OCI-LY7 (cell line): ENCODE measurements at regions not wholly inside any gene's neighbourhood (a gene's known extent, or its start where the extent isn't known, plus 50 kb on each side); places are given as distances from the start of the nearest gene placed in this dataset.

ENCODE experiments used
- BruUV-seq: library from RNA; stranded (reverse); fragments of 400-500 nt; replicated peaks from 2 replicates; lab custom pipeline; 2021; lab: Mats Ljungman, UMichigan
- CTCF ChIA-PET: fragments of 300-600 bp; sonication (Branson Sonifier 250); formaldehyde crosslinking; loops from one replicate; lab custom pipeline; 2022; ENCODE audit warnings: antibody characterized with exemption; ENCODE audit not compliant: unreplicated experiment; lab: Charles Lee
- POLR2A ChIA-PET: fragments of 300-600 bp; sonication (Branson Sonifier 250); formaldehyde crosslinking; loops from one replicate; lab custom pipeline; 2022; ENCODE audit warnings: antibody characterized with exemption; lab: Charles Lee
- DNase-seq: peaks from one replicate; pipeline ENCODE4 v3.0.0-alpha.2; 2015; ENCODE audit warnings: low spot score
- H2AFZ ChIP-seq: fragments of 200-600 bp; sonication (generic), shearing (Covaris generic); 2 replicates; pipeline ENCODE4 v1.6.1; 2014; ENCODE audit warnings: mild to moderate bottlenecking, antibody characterized with exemption, low read length, moderate library complexity
- H3K27ac ChIP-seq: fragments of 200-600 bp; sonication (generic); 2 replicates; pipeline ENCODE4 v1.5.1; 2014; ENCODE audit warnings: mixed run types, low read depth, mild to moderate bottlenecking, moderate library complexity, low read length, inconsistent platforms; ENCODE audit not compliant: poor library complexity, severe bottlenecking
- H3K36me3 ChIP-seq: fragments of 200-600 bp; sonication (generic); 2 replicates; pipeline ENCODE4 v1.6.1; 2014; ENCODE audit warnings: mild to moderate bottlenecking, antibody characterized with exemption, low read length, moderate library complexity, mixed read lengths; ENCODE audit not compliant: insufficient read depth
- H3K4me1 ChIP-seq: fragments of 200-600 bp; sonication (generic); 2 replicates; pipeline ENCODE4 v1.5.1; 2014; ENCODE audit warnings: mild to moderate bottlenecking, low read length; ENCODE audit not compliant: insufficient read depth, poor library complexity, severe bottlenecking
- H3K4me2 ChIP-seq: fragments of 200-600 bp; sonication (generic); 2 replicates; pipeline ENCODE4 v1.6.1; 2014; ENCODE audit warnings: mild to moderate bottlenecking, low read length
- H3K4me3 ChIP-seq: fragments of 200-600 bp; sonication (generic); 2 replicates; pipeline ENCODE4 v1.5.1; 2014; ENCODE audit warnings: mild to moderate bottlenecking, low read depth, low read length; ENCODE audit not compliant: poor library complexity, severe bottlenecking
- H3K79me2 ChIP-seq: fragments of 200-600 bp; sonication (generic); 2 replicates; pipeline ENCODE4 v1.6.1; 2016; ENCODE audit warnings: low read depth, mild to moderate bottlenecking, low read length, moderate library complexity, mixed read lengths; ENCODE audit not compliant: insufficient read depth
- H3K9me2 ChIP-seq: fragments of 200-600 bp; sonication (generic); 2 replicates; pipeline ENCODE4 v1.6.1; 2016; ENCODE audit warnings: mild to moderate bottlenecking, low read length, mixed read lengths; ENCODE audit not compliant: insufficient read depth
- H3K9me3 ChIP-seq: fragments of 200-600 bp; sonication (generic); 2 replicates; pipeline ENCODE4 v1.6.1; 2014; ENCODE audit warnings: mild to moderate bottlenecking, mixed run types, low read length, mixed read lengths
- H4K20me1 ChIP-seq: fragments of 200-600 bp; sonication (generic); 2 replicates; pipeline ENCODE4 v1.6.1; 2014; ENCODE audit warnings: mild to moderate bottlenecking, antibody characterized with exemption, low read length, moderate library complexity, mixed read lengths; ENCODE audit not compliant: insufficient read depth
- CTCF ChIP-seq: fragments of 200-600 bp; sonication (generic); conservative IDR thresholded peaks from 2 replicates; pipeline ENCODE4 v1.5.1; 2014; ENCODE audit warnings: mild to moderate bottlenecking, antibody characterized with exemption, low read length, moderate library complexity, mixed read lengths
- EZH2phosphoT487 ChIP-seq: fragments of 200-600 bp; sonication (generic); IDR thresholded peaks from 2 replicates; pipeline ENCODE4 v1.6.1; 2018; ENCODE audit warnings: low read depth, borderline replicate concordance, mild to moderate bottlenecking, mixed run types, antibody characterized with exemption, low read length, moderate library complexity, mixed read lengths
- intact Hi-C: fragments of 100-400 bp; cut with micrococcal nuclease; formaldehyde crosslinking; loops from one replicate; pipeline ENCODE4 v1.10.0; 2022; ENCODE audit not compliant: unreplicated experiment

GRCh38 chr2:237170020-237170419, 84.3 kb downstream of the COPS8 start:
- Histone ChIP-seq H3K4me3 (no peak overlapping the region), H3K9me3 (peaks cover 8% of the 10 kb centered on the region; the same call in 1 of the 2 replicates), H3K36me3 (no peaks in the 10 kb centered on the region), H3K4me2 (no peak overlapping the region), H3K4me1 (no peaks in the 10 kb centered on the region), H2AFZ (no peak overlapping the region), H3K9me2 (no peaks in the 10 kb centered on the region), H3K79me2 (no peaks in the 10 kb centered on the region), H4K20me1 (no peaks in the 10 kb centered on the region), H3K27ac (no peak overlapping the region)
- TF ChIP-seq EZH2phosphoT487 (no peak), CTCF (no peak)
- DNase-seq: no peak
- intact Hi-C loops: no loop called here
- CTCF ChIA-PET: no interaction called here
- POLR2A ChIA-PET: interaction anchor here (0.6 kb wide), 1 partner anchor 8 kb away, joined by 4 read pairs; no protein-coding TSS in a partner anchor
- BruUV-seq: no TSS peak

- TF ChIP-seq EZH2phosphoT487 (no peak), CTCF (no peak)
- Histone ChIP-seq H4K20me1 (no peaks in the 10 kb centered on the region), H3K9me3 (peaks cover 8% of the 10 kb centered on the region; the same call in 1 of the 2 replicates), H3K4me1 (no peaks in the 10 kb centered on the region), H3K4me2 (no peak overlapping the region), H3K79me2 (no peaks in the 10 kb centered on the region), H3K9me2 (no peaks in the 10 kb centered on the region), H3K36me3 (no peaks in the 10 kb centered on the region), H3K27ac (no peak overlapping the region), H3K4me3 (no peak overlapping the region), H2AFZ (no peak overlapping the region)
- BruUV-seq: no TSS peak
- ChIA-PET CTCF (no interaction called here), POLR2A (no interaction called here)
- no peak for DNase-seq
- intact Hi-C loops: no loop called here
Measured at GRCh38 chr2:237171396-237171795, 85.7 kb downstream of the COPS8 start.

- H4K20me1 ChIP-seq: no peaks in the 10 kb centered on the region
- H3K4me1 ChIP-seq: no peaks in the 10 kb centered on the region
- intact Hi-C loops: no loop called here
- no peaks in the 10 kb centered on the region for H3K36me3 ChIP-seq
- no peak overlapping the region for H3K4me3 ChIP-seq
- H3K27ac ChIP-seq: no peak overlapping the region
- peaks cover 8% of the 10 kb centered on the region; the same call in 1 of the 2 replicates for H3K9me3 ChIP-seq
- H2AFZ ChIP-seq: no peak overlapping the region
- DNase-seq: no peak
- H3K79me2 ChIP-seq: no peaks in the 10 kb centered on the region
- BruUV-seq: no TSS peak
- POLR2A ChIA-PET: no interaction called here
- CTCF ChIA-PET: no interaction called here
- no peaks in the 10 kb centered on the region for H3K9me2 ChIP-seq
- no peak overlapping the region for H3K4me2 ChIP-seq
- TF ChIP-seq CTCF (no peak), EZH2phosphoT487 (no peak)
Measured at GRCh38 chr2:237171881-237172280, 86.2 kb downstream of the COPS8 start.
